ENCODE measurements at regions not wholly inside any gene's neighbourhood (a gene's known extent, or its start where the extent isn't known, plus 50 kb on each side); places are given as distances from the start of the nearest gene placed in this dataset.

DNA sequence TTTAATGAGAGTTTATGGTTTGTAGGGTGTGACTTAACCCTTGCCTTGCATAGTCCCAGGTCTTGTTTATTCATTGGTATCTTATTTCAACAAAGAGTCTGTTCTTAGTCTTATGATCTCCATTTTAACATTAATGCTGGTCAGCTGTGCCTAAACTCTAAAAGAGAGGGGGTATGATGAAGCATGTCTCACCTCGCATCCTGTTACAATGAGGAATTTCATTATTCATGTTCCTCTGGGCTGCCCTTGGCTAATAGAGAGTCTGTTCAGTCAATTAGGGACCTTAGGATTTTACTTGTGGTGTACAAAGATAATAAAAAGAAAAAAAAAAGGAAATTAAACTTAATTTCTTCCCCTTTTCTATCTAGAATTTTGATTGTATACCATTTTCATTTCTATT lies 831.9 kb upstream of the CDH2 start:
- no peak overlapping the region for H3K4me3 Mint-ChIP-seq (ENCODE audit: unreplicated experiment)
- H3K36me3 Mint-ChIP-seq (ENCODE audit: insufficient read depth, unreplicated experiment), result no peaks in the 10 kb centered on the region
- CTCF ChIA-PET, result interaction anchor here (0.7 kb wide), 1 partner anchor 14 kb away, joined by 3 read pairs; no protein-coding TSS in a partner anchor
- DNase-seq (ENCODE audit: unreplicated experiment), result no peak
- H3K27me3 Mint-ChIP-seq (ENCODE audit: insufficient read depth, unreplicated experiment), result no peaks in the 10 kb centered on the region
- POLR2A ChIA-PET, result no interaction called here
- no TSS peak for BruUV-seq (replicated peaks)
- TF ChIP-seq, protein P1, sequence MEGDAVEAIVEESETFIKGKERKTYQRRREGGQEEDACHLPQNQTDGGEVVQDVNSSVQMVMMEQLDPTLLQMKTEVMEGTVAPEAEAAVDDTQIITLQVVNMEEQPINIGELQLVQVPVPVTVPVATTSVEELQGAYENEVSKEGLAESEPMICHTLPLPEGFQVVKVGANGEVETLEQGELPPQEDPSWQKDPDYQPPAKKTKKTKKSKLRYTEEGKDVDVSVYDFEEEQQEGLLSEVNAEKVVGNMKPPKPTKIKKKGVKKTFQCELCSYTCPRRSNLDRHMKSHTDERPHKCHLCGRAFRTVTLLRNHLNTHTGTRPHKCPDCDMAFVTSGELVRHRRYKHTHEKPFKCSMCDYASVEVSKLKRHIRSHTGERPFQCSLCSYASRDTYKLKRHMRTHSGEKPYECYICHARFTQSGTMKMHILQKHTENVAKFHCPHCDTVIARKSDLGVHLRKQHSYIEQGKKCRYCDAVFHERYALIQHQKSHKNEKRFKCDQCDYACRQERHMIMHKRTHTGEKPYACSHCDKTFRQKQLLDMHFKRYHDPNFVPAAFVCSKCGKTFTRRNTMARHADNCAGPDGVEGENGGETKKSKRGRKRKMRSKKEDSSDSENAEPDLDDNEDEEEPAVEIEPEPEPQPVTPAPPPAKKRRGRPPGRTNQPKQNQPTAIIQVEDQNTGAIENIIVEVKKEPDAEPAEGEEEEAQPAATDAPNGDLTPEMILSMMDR (IDR thresholded peaks at IDR 0.05; ENCODE audit: unreplicated experiment), result no peak
- H3K4me1 Mint-ChIP-seq (ENCODE audit: insufficient read depth, unreplicated experiment), result no peaks in the 10 kb centered on the region
- H3K9me3 Mint-ChIP-seq (ENCODE audit: unreplicated experiment), result no peaks in the 10 kb centered on the region
- intact Hi-C loops (cut with micrococcal nuclease), result no loop called here
- no peak overlapping the region for H3K27ac Mint-ChIP-seq (ENCODE audit: low read depth, unreplicated experiment)

DNA sequence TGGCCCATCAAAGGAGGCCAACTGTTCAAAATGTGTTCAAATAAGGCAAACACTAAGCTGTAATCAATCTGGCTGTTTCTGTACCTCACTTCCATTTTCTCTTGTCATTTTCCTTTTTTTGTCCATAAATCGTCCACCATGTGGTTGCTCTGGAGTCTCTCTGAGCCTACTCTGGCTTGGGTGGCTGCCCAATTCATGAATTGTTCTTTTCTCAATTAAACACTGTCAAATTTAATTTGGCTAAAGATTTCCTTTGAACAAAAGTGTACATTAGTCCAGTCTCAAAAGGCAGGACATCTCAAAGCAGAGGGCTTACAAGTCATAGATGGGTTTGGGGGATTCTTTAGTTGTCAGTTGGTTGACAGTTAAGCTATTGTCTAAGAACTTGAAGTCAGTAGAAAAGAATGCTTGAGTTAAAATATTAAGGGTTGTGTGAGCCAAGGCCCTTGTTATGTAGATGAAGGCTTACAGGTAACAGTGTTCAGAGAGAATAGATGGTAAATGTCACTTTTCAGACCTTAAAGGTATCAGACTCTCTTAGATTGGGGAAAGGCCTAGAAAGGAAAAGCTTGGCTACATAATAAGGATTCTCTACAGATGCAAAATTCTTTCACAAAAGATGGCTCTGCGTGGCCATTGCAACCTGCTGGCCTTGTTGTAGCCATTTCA lies 831.2 kb upstream of the CDH2 start:
- H3K27ac Mint-ChIP-seq (ENCODE audit: low read depth, unreplicated experiment), result no peak overlapping the region
- H3K4me1 Mint-ChIP-seq (ENCODE audit: insufficient read depth, unreplicated experiment), result no peaks in the 10 kb centered on the region
- no TSS peak for BruUV-seq (replicated peaks)
- no peaks in the 10 kb centered on the region for H3K9me3 Mint-ChIP-seq (ENCODE audit: unreplicated experiment)
- no peaks in the 10 kb centered on the region for H3K36me3 Mint-ChIP-seq (ENCODE audit: insufficient read depth, unreplicated experiment)
- CTCF ChIA-PET, result interaction anchor here (0.7 kb wide), 1 partner anchor 13 kb away, joined by 3 read pairs; no protein-coding TSS in a partner anchor
- DNase-seq (ENCODE audit: unreplicated experiment), result no peak
- no peaks in the 10 kb centered on the region for H3K27me3 Mint-ChIP-seq (ENCODE audit: insufficient read depth, unreplicated experiment)
- TF ChIP-seq, protein P1 (IDR thresholded peaks at IDR 0.05; ENCODE audit: unreplicated experiment), result no peak
- H3K4me3 Mint-ChIP-seq (ENCODE audit: unreplicated experiment), result no peak overlapping the region
- intact Hi-C loops (cut with micrococcal nuclease), result no loop called here
- POLR2A ChIA-PET, result no interaction called here

DNA sequence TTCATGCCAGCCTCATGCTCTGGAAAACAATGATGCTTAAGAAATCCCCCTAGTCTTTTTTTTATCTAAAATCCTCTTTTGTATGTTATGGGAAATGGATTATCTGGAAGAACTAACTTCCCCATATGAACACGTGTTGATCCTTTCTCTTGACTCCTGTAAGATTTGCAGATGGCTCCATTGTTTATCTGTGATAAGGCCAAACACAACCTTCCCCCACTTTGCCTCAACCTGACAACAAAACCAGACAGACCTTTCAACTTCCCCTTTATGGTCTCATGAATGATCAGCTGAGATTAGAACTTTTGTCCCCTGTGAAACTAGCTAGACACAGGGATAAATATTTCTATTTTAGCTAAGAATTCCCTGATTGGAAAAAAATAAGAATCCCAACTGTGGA lies 828.0 kb upstream of the CDH2 start:
- POLR2A ChIA-PET, result interaction anchor here (0.6 to 0.7 kb wide), 2 partner anchors 84 to 574 kb away, joined by 3 read pairs; no protein-coding TSS in a partner anchor
- no peak for DNase-seq (ENCODE audit: unreplicated experiment)
- intact Hi-C loops (cut with micrococcal nuclease), result no loop called here
- Mint-ChIP-seq H3K27ac (ENCODE audit: low read depth, unreplicated experiment) (no peak overlapping the region), H3K9me3 (ENCODE audit: unreplicated experiment) (no peaks in the 10 kb centered on the region), H3K36me3 (ENCODE audit: insufficient read depth, unreplicated experiment) (no peaks in the 10 kb centered on the region), H3K4me1 (ENCODE audit: insufficient read depth, unreplicated experiment) (no peaks in the 10 kb centered on the region), H3K4me3 (ENCODE audit: unreplicated experiment) (no peak overlapping the region), H3K27me3 (ENCODE audit: insufficient read depth, unreplicated experiment) (no peaks in the 10 kb centered on the region)
- CTCF ChIA-PET, result interaction anchor here (0.7 kb wide), 1 partner anchor 8 kb away, joined by 3 read pairs; no protein-coding TSS in a partner anchor
- BruUV-seq (replicated peaks), result no TSS peak
- TF ChIP-seq, protein P1 (IDR thresholded peaks at IDR 0.05; ENCODE audit: unreplicated experiment), result no peak

DNA sequence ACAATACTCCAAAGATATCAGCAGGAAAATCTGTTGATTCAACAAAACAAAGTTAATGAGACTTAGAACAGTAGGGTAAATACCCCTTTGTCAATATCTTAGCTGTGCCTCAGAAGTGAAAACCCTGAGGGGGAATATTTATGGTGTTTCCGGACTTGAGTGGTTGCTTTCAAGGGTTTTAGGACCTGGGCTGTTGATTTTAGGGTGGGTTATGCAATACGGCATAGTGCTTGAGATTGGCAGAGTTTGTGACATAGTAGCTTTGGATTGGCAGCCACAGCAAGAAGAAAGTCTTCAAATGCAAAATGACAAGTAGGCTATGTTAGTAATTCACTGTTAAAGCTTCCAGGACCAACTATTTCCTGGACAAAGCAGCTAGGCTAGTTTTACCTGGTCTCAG lies 826.3 kb upstream of the CDH2 start:
- H3K9me3 Mint-ChIP-seq (ENCODE audit: unreplicated experiment), result no peaks in the 10 kb centered on the region
- no peaks in the 10 kb centered on the region for H3K4me1 Mint-ChIP-seq (ENCODE audit: insufficient read depth, unreplicated experiment)
- H3K27ac Mint-ChIP-seq (ENCODE audit: low read depth, unreplicated experiment), result no peak overlapping the region
- BruUV-seq (replicated peaks), result no TSS peak
- no peak for DNase-seq (ENCODE audit: unreplicated experiment)
- no peaks in the 10 kb centered on the region for H3K27me3 Mint-ChIP-seq (ENCODE audit: insufficient read depth, unreplicated experiment)
- CTCF ChIA-PET, result interaction anchor here (1.0 kb wide), 1 partner anchor 9 kb away, joined by 4 read pairs; no protein-coding TSS in a partner anchor
- intact Hi-C loops (cut with micrococcal nuclease), result no loop called here
- POLR2A ChIA-PET, result no interaction called here
- H3K4me3 Mint-ChIP-seq (ENCODE audit: unreplicated experiment), result no peak overlapping the region
- TF ChIP-seq, protein P1 (IDR thresholded peaks at IDR 0.05; ENCODE audit: unreplicated experiment), result no peak
- H3K36me3 Mint-ChIP-seq (ENCODE audit: insufficient read depth, unreplicated experiment), result no peaks in the 10 kb centered on the region

All from MCF 10A (cell line).